ENCODE measurements at regions not wholly inside any gene's neighbourhood (a gene's known extent, or its start where the extent isn't known, plus 50 kb on each side); places are given as distances from the start of the nearest gene placed in this dataset.
"Not testable (repeated sequence)": the region's sequence is repeated elsewhere in the genome, so short reads cannot be mapped to it uniquely, and the experiment has no call there.

DNA sequence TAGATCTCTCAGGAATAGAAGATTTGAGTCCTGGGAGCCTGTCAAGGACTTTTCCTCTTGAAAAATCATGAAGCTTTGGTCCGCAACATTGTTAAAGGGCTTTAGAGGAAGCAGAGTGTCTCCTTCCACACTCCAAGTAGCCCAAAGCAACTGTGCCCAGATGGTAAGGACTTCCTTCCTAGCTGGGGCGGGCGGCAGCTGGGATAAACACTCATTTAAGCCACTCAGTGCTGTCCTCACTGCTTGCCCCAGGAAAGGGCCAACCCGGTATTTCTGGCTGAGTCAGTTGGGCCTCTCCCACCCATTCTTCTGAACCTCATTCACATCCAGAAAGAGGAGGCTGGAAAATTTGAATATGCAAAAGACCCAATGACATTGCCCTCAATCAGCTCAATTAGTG, 144.3 kb downstream of the CHIC2 start:
- peak; percentile 68 for DNase-seq (ENCODE audit: low spot score)

DNA sequence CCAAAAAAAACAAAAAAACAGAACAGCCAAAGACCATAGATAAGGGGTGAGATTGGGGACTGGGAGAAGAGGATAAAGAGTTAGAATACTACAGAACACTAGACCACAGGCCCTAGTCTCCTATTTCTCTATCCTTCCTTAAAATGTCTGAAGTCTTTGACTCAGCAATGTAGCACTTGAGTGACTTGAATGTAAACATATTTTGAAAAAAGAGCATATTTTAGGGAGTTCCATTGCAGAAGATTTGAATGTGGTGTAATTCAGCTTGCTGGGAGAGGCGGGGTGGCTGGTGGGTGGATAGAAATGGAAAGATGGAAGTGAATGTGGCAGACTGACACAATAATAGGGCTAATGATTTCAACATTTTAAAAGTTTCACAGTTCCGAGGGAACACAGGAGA, 144.9 kb downstream of the CHIC2 start:
- no peak for DNase-seq (ENCODE audit: low spot score)

GRCh38 chr4:53917729-53918128, 146.7 kb downstream of the CHIC2 start:
- DNase-seq (ENCODE audit: low spot score) = no peak

DNA sequence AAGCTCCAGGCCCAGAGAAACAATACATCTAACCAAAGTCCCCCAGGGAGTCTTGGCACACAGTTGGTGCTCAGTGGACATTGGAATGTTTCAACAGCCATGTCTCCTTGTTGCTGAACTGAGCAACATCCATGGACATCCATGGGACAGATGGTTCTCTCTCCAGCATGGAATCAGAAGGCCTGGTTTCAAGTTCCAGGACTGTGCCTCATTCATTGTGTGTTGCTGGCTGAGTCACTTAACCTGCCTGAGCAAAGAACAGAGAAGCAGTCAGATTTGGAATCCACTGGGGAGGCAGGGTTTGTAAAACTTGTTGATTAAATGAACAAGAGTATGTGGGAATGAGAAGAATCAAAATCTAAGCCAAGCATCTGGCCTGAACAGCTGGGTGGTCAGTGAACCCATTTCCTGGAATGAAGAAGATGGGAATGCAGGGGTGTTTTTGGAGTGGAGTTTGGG, 147.9 kb downstream of the CHIC2 start:
- no peak for DNase-seq (ENCODE audit: low spot score)

DNA sequence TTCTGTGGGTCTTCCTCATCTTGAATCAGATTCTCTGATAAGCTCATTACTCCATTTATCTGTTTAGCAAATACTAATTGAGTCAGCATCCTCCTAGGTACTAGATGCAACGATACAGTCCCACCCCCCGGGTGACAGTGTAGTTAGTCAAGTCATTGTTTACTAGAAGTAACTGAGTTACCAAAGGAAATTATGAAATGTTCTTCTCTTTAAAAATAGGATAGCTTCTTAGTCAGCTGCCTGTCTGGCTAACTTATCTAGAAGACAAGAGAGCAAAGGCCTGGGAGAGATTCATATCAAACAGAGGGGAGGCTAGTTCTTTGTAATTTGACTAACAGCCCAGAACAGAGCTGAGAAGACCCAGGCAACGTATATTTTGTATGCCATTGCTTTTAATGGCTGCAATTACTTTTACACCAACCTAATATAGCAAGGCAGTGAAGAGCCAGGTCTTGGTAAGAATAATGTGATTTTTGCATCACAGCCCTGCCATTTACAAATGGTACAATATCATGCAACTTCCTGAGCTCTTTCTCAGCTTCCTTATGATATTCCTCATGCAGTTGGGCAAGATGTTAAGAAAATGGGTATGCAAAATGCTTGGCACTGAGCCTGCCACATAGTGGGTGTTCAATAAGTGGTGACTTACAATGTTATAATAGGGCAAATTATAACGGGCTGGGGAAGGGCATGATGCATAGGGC, 149.9 kb downstream of the CHIC2 start:
- DNase-seq (ENCODE audit: low spot score) = peak; percentile 89

- no peak for DNase-seq (ENCODE audit: low spot score)
Observed at GRCh38 chr4:53913771-53914170, 150.6 kb downstream of the CHIC2 start.

DNA sequence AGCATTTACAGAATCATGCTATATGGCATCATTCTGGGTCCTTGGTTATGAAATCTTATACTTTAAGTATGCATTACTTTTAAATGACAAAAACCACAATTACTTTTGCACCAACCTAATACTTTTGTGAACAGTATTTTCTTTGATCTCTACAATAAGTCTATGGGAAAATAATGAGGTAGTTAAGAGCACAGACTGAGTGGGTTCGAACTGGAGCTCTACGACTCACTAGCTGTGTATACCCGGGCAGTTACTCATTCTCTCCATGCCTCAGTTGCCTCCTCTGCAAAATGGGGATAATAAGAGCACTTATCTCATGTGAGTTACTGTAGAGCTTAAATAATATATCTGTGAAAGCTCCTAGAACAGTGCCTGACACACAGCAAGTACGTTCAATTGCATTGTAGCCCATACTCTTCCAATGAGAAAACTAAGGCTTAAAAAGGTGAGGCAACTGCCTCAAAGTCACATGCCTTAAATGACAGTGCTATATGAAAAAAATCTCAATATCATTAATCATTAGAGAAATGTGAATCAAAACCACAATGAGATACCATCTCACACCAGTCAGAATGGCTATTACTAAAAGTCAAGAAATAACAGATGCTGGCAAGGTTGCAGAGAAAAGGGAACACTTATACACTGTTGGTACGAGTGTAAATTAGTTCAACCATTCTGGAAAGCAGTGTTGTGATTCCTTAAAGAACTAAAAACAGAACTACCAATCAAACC, 151.5 kb downstream of the CHIC2 start:
- no peak for DNase-seq (ENCODE audit: low spot score)

DNA sequence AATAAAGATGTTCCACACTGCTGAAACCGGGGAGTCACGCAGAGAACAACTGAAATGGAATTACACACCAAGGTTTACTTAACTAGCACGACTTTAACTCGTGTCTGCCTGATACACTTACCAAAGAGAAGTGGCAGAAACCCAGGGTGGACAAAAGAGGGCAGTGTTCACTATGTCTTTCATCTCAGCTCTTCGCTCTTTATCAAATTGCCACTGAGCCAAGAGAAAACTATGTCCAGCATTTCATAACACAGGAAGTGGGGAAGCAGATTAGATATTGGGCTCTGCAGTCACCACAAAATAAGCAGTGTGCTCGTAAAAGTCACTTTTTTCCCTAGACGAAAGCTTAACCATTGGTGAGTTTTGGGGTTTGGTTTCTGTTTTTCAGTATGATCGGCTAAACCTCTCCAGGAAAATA, 155.7 kb downstream of the CHIC2 start:
- peak; percentile 92 for DNase-seq (ENCODE audit: low spot score)

GRCh38 chr4:53907772-53908171, 156.6 kb downstream of the CHIC2 start:
- DNase-seq (ENCODE audit: low spot score) = no peak

DNA sequence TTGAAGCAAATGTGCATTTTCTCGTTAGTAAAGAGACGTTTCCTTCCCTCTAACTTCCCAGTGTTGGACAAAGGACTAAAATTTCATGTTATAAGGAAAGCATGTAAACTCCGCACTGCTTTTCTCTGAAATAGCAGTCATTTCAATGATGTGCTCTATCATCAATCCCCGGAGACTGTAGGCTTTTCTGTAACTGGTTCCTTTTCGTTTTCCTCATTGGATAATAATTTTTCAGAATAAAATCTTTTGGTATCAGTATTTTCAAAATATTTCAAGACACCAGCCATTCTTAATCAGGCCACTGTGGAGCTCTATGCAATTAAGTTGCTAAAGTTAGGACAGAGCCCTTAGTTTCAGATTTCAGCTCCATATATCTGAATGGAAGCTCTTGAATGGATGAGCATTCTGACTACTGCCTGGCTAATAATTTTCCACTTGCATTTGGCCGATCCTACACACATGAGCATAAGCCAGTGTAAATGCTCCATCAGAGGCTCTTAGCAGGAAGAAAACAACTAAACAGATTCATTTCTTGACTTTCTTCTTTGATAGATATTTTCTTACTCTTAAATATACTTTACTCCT, 157.7 kb downstream of the CHIC2 start:
- DNase-seq (ENCODE audit: low spot score) = no peak

DNA sequence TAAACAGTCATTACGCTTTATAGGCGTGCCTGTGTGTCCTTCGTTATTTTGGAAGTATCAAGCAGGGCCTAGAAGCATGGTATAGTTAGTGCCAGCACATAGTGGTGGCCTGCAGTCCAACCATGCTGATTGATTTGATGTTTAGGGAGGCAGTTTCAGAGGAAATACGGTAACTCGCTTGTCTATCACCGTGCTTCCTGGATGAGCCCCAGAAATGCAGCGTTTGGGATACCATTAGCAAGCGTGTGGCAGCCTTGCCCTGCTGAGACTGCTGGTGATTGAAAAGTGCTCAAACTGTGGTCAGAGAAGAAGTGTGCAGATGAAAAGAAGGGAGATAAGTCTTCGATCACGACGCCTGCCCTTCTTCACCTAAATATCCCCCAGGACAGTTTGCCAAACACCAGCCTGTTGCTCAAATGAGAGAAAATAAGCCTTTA, 158.4 kb downstream of the CHIC2 start:
- no peak for DNase-seq (ENCODE audit: low spot score)

DNA sequence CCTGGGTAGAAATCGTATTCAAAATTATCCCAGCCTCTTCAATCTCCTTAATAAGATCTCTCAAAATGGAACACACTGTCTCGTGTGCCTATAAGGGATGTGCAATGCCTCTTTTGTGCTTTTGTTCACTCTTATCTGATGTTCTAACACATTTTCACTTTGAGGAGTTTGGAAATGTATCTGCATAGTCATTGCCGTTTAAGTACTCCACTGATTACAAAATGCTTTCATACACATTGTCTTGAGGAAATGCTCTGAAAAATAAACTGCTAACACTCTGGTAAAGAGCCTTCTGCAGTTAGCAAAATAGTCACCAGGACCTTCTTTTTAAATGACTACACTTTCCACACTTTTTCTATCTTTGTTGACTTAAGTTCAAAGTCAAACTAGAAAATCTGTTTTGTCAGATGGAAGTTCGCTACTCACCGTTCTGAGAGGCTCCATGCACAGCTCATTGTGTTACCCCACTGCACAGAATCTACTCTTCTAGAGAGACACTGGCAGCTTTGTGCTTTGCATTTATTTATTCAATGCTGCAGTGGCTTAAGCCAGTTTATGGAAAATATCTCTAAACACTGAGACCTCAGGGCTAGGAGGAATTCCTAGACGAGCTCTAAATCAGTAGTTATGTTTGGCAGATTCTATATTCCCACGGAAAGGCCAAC, 159.0 kb downstream of the CHIC2 start:
- no peak for DNase-seq (ENCODE audit: low spot score)

- DNase-seq (ENCODE audit: low spot score) = no peak
Observed at GRCh38 chr4:53902786-53903185, 161.6 kb downstream of the CHIC2 start.

DNA sequence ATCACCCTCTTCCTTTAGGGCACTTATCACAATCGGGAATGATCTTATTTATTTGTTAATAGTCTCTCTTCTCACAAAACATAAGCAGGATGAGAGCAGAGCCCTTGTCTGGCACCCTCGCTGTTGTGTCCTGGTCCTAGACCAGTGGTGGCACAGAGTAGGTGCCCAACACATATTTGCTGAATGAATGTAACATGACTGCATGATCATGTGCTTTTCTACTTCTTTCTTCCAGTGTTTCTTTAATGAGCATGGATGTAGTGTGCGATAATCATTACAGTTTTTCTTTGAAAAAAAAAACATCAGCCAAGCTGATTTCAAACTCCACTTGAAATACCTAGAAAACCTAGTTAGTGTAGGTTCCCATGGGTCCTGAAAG, 164.1 kb downstream of the CHIC2 start:
- no peak for DNase-seq (ENCODE audit: low spot score)

DNA sequence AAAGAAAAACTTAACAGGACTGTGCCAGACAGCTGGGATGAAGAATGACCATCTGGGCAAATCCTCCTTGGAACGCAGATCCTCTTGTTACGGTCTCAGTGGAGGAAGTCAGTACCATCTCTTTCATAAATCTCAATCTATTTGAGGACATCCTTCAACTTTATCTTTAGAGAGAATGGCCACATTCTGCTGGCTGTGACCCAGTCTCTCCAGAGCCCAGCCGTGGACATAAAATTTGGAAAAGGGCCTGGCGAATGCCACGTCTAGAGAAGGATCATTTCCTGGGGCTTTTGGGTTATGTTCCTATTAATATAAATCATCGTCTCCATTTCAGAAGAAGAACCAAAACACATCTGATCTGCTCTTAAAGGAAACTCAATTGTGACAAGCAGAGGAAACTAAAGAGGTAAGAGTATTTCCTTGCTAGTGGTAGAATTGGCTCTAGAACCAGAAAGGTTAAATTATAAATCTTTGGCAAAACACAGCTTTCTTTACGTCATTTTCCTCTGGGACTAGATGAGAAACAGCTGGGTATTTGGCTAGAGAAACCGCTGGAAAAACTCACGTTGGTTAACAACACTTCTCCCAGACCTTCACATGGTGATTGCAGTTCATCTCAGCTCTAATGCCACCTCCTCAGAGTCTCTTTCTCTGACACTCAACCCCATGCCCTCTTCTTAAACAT, 164.7 kb downstream of the CHIC2 start:
- DNase-seq (ENCODE audit: low spot score) = no peak

DNA sequence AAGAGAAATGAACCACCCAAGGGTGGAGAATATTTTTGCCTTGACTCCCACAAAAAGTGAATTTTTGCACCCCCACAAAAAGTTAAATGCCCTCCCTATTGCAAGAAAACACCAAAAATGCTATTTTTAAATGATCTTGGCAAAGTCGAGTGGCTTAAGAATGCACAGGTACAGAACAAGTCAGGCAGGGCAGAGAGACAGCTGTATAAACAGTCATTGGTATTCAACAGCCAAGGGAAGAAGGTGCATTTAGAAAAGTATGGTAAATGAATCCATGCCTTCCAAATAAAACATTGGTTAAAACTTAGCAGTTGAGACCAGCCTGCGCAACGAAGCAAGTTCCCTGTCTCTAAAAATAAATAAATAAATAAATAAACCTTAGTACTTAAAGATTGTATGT, 169.3 kb downstream of the CHIC2 start:
- DNase-seq (ENCODE audit: low spot score) = no peak

- no peak for DNase-seq (ENCODE audit: low spot score)
Observed at GRCh38 chr4:53890461-53890860, 173.9 kb downstream of the CHIC2 start.

DNA sequence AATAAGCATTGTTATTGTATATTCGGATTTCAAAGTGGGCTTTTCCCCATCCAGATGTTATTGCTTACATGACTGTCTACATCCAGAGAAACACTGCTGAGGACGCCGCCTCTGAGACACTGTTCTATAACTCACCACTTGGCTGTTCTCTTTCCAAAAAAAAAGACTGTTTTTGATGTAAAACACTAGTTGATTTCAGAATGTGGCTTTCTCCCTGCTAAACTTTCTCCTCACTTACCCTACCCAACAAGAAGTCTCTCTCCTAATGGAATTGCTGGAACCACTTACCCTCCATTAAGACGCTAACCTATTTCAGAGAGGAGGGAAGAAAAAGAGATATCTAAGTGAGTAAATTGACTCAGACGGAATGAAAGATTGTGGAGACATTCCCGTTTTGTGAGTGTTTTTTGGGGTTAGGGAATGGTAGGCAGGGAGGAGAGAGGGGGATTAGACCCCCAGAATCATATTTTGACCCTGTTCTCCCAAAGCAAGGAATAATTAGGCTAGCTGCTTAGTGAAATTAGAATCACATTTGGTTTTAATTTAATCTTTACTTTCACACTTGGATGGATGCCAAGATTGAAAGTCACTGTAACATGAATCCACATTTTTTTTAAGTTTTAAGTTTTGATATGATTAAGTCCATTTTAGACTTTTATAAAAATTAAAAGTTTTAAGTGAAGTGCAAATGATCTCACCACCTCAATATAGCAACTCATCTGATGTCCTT, 174.9 kb downstream of the CHIC2 start:
- no peak for DNase-seq (ENCODE audit: low spot score)

GRCh38 chr4:53886090-53886489, 178.3 kb downstream of the CHIC2 start:
- no peak for DNase-seq (ENCODE audit: low spot score)

DNA sequence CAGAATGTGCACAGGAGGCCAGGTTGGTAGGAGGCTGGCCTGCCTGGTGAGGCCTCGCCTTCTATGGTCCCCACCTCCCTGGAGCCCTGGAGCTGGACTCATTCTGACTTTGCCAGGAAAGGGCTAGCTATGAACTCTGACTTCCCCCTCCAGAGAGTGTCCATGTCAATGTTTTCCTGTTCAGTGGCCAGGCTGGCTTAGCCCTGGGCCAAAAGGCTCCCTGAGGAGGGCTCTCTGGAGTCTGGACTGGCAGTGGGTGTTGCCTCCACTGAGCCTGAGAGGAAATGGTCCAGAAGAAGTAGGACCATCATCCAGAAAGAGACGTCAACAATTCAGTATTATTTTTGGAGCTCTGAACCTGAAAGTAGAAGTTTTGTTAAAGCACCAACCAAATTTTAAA, 178.7 kb downstream of the CHIC2 start:
- no peak for DNase-seq (ENCODE audit: low spot score)

GRCh38 chr4:53877096-53877495, 187.3 kb downstream of the CHIC2 start:
- not testable (repeated sequence) for DNase-seq (ENCODE audit: low spot score)

All from kidney capillary endothelial cell (primary cell).